H1 (cell line): ENCODE measurements at regions not wholly inside any gene's neighbourhood (a gene's known extent, or its start where the extent isn't known, plus 50 kb on each side); places are given as distances from the start of the nearest gene placed in this dataset.

Experiments used
- CTCF ChIA-PET: fragments of 300-600 bp; sonication (Branson Sonifier 250); formaldehyde crosslinking; loops from one replicate; lab custom pipeline; 2021; ENCODE audit not compliant: partially characterized antibody; lab: Charles Lee
- POLR2A ChIA-PET: fragments of 300-600 bp; sonication (Branson Sonifier 250); formaldehyde crosslinking; loops from one replicate; lab custom pipeline; 2021; ENCODE audit warnings: inconsistent platforms; ENCODE audit not compliant: partially characterized antibody; lab: Charles Lee
- DNase-seq, 2 experiments: peaks; one replicate each; pipeline versions ENCODE4 v3.0.0 to v3.0.0-alpha.2; 2010 to 2022; ENCODE audit warnings: low spot score in 2 of 2, low read depth in 1 of 2, mixed read lengths in 1 of 2
- FAIRE-seq: peaks from 2 replicates; lab custom pipeline; 2011; peaks lifted over from hg19 to GRCh38; lab: Jason Lieb, UNC
- H2AFZ ChIP-seq: 2 replicates; pipeline ENCODE4 v1.8.1; 2012; ENCODE audit warnings: low read length, inconsistent platforms
- H2AK5ac ChIP-seq: 2 replicates; pipeline ENCODE4 v1.6.1; 2013; ENCODE audit warnings: low read depth, low read length
- H2BK120ac ChIP-seq: replicated peaks from 2 replicates; pipeline ENCODE3; 2013; ENCODE audit warnings: low read depth, low read length, inconsistent platforms
- H2BK12ac ChIP-seq: 2 replicates; pipeline ENCODE4 v1.6.1; 2013; ENCODE audit warnings: low read depth, low read length
- H2BK15ac ChIP-seq: 2 replicates; pipeline ENCODE4 v1.6.1; 2013; ENCODE audit warnings: low read length
- H2BK20ac ChIP-seq: 2 replicates; pipeline ENCODE4 v1.6.1; 2013; ENCODE audit warnings: low read length
- H2BK5ac ChIP-seq: 2 replicates; pipeline ENCODE4 v1.6.1; 2013; ENCODE audit warnings: low read depth, low read length
- H3K14ac ChIP-seq: 2 replicates; pipeline ENCODE4 v1.6.1; 2013; ENCODE audit warnings: inconsistent platforms; ENCODE audit not compliant: insufficient read length
- H3K18ac ChIP-seq: 2 replicates; pipeline ENCODE4 v1.6.1; 2013; ENCODE audit warnings: low read length; ENCODE audit errors: extremely low read depth
- H3K23ac ChIP-seq: 2 replicates; pipeline ENCODE4 v1.6.1; 2013; ENCODE audit warnings: inconsistent platforms; ENCODE audit not compliant: insufficient read length
- H3K23me2 ChIP-seq: 2 replicates; pipeline ENCODE4 v1.6.1; 2013; ENCODE audit warnings: low read depth, low read length
- H3K27ac ChIP-seq: 2 replicates; pipeline ENCODE4 v1.6.1; 2011; ENCODE audit warnings: low read depth, low read length, inconsistent platforms
- H3K27me3 ChIP-seq, 4 experiments: replicated peaks in 1 of 4; 1 replicate in 1 of 4; 2 replicates in 3 of 4; pipeline versions ENCODE4 v1.6.1 to v1.8.1; 2011 to 2013; ENCODE audit warnings: low read length in 3 of 4, mild to moderate bottlenecking in 3 of 4, inconsistent platforms in 2 of 4, mixed read lengths in 2 of 4, moderate library complexity in 1 of 4; ENCODE audit not compliant: control insufficient read depth in 3 of 4, insufficient read depth in 3 of 4; ENCODE audit errors: extremely low read depth in 1 of 4
- H3K36me3 ChIP-seq, 4 experiments: 2 replicates each; pipeline versions ENCODE4 v1.6.1 to v1.8.1; 2011 to 2013; ENCODE audit warnings: mild to moderate bottlenecking in 4 of 4, low read length in 3 of 4, moderate library complexity in 2 of 4, control low read depth in 1 of 4, inconsistent platforms in 1 of 4; ENCODE audit not compliant: insufficient read depth in 4 of 4, control insufficient read depth in 2 of 4
- H3K4ac ChIP-seq: replicated peaks from 2 replicates; pipeline ENCODE3; 2013; ENCODE audit warnings: low read length, low read depth, mixed read lengths, inconsistent platforms; ENCODE audit not compliant: insufficient read length
- H3K4me1 ChIP-seq, 4 experiments: replicated peaks in 1 of 4; 1 replicate in 1 of 4; 2 replicates in 3 of 4; pipeline versions ENCODE4 v1.6.1 to v1.8.1; 2011 to 2013; ENCODE audit warnings: low read length in 3 of 4, inconsistent platforms in 2 of 4, mixed read lengths in 1 of 4; ENCODE audit not compliant: insufficient read depth in 4 of 4, control insufficient read depth in 3 of 4
- H3K4me2 ChIP-seq, 2 experiments: 2 replicates each; pipeline versions ENCODE4 v1.6.1 to v1.8.1; 2011 to 2013; ENCODE audit warnings: low read depth in 2 of 2, low read length in 2 of 2, control low read depth in 1 of 2, inconsistent platforms in 1 of 2, mild to moderate bottlenecking in 1 of 2; ENCODE audit not compliant: insufficient read depth in 1 of 2
- H3K4me3 ChIP-seq, 4 experiments: fragments of 200-600, 300-600 bp in 1 of 4; sonication (generic), shearing (Covaris generic), sonication (Bioruptor Twin) in 1 of 4; 2 replicates each; pipeline versions ENCODE4 v1.5.1 to v1.8.1; 2011 to 2016; ENCODE audit warnings: low read length in 4 of 4, low read depth in 3 of 4, control low read depth in 2 of 4, inconsistent platforms in 2 of 4, mild to moderate bottlenecking in 2 of 4, mixed read lengths in 1 of 4, moderate library complexity in 1 of 4; ENCODE audit not compliant: insufficient read depth in 2 of 4; ENCODE audit errors: extremely low read depth in 1 of 4
- H3K56ac ChIP-seq: replicated peaks from 2 replicates; pipeline ENCODE3; 2013; ENCODE audit warnings: low read depth, mild to moderate bottlenecking, mixed read lengths, low read length, inconsistent platforms; ENCODE audit not compliant: insufficient read length
- H3K79me1 ChIP-seq: 2 replicates; pipeline ENCODE4 v1.6.1; 2013; ENCODE audit warnings: low read depth, low read length, control low read depth
- H3K79me2 ChIP-seq, 2 experiments: 2 replicates each; pipeline versions ENCODE4 v1.6.1 to v1.8.1; 2012 to 2013; ENCODE audit warnings: low read length in 2 of 2, mild to moderate bottlenecking in 2 of 2, inconsistent platforms in 1 of 2; ENCODE audit not compliant: insufficient read depth in 2 of 2, control insufficient read depth in 1 of 2
- H3K9ac ChIP-seq, 4 experiments: replicated peaks in 1 of 4; 1 replicate in 1 of 4; 2 replicates in 3 of 4; pipeline versions ENCODE4 v1.6.1 to v1.8.1; 2011 to 2013; ENCODE audit warnings: low read depth in 3 of 4, low read length in 3 of 4, control low read depth in 2 of 4, mild to moderate bottlenecking in 2 of 4, moderate library complexity in 2 of 4, inconsistent platforms in 1 of 4; ENCODE audit errors: extremely low read depth in 1 of 4
- H3K9me3 ChIP-seq, 2 experiments: 2 replicates each; pipeline versions ENCODE4 v1.6.1 to v1.8.1; 2012 to 2013; ENCODE audit warnings: mild to moderate bottlenecking in 2 of 2, moderate library complexity in 2 of 2, control low read depth in 1 of 2, inconsistent platforms in 1 of 2, low read depth in 1 of 2, low read length in 1 of 2, mixed read lengths in 1 of 2; ENCODE audit not compliant: insufficient read depth in 2 of 2
- H4K20me1 ChIP-seq, 2 experiments: replicated peaks in 1 of 2; 2 replicates each; pipeline versions ENCODE3 to v1.8.1; 2011 to 2013; ENCODE audit warnings: inconsistent platforms in 2 of 2, low read length in 2 of 2, mild to moderate bottlenecking in 1 of 2; ENCODE audit not compliant: insufficient read depth in 2 of 2, control insufficient read depth in 1 of 2
- H4K5ac ChIP-seq: 2 replicates; pipeline ENCODE4 v1.6.1; 2013; ENCODE audit warnings: low read length, low read depth, mixed read lengths, inconsistent platforms; ENCODE audit not compliant: insufficient read length
- H4K8ac ChIP-seq: 2 replicates; pipeline ENCODE4 v1.8.0; 2013; ENCODE audit warnings: mild to moderate bottlenecking, moderate library complexity, low read length, inconsistent platforms; ENCODE audit not compliant: insufficient read depth; ENCODE audit errors: extremely low read depth
- H4K91ac ChIP-seq: replicated peaks from 2 replicates; pipeline ENCODE3; 2013; ENCODE audit warnings: low read length, mixed read lengths, inconsistent platforms; ENCODE audit not compliant: insufficient read length
- BRCA1 ChIP-seq: IDR thresholded peaks from 2 replicates; pipeline ENCODE4 v1.6.1; 2012; ENCODE audit warnings: low read depth, low read length, improper control_type of control experiment
- CBX8 ChIP-seq: fragments of 300-800, 300-1000 bp; sonication (generic); IDR thresholded peaks from 2 replicates; pipeline ENCODE4 v1.7.1; 2016; ENCODE audit warnings: low read depth, low read length, borderline replicate concordance
- CREB1 ChIP-seq: IDR thresholded peaks from 2 replicates; pipeline ENCODE4 v1.6.1; 2012; ENCODE audit warnings: inconsistent platforms
- CTCF ChIP-seq, 3 experiments: IDR thresholded peaks; 1 replicate in 2 of 3; 2 replicates in 1 of 3; pipeline versions ENCODE4 v1.5.1 to v1.6.1; 2011; ENCODE audit warnings: low read length in 3 of 3, mild to moderate bottlenecking in 3 of 3, inconsistent platforms in 2 of 3, low read depth in 1 of 3, moderate library complexity in 1 of 3; ENCODE audit not compliant: insufficient read depth in 1 of 3; ENCODE audit errors: control extremely low read depth in 1 of 3
- HDAC2 ChIP-seq, 2 experiments: fragments of 300-600 bp in 1 of 2; sonication (generic) in 1 of 2; IDR thresholded peaks; 2 replicates each; pipeline ENCODE4 v1.6.1; 2011 to 2012; ENCODE audit warnings: low read depth in 2 of 2, low read length in 2 of 2, mild to moderate bottlenecking in 2 of 2, moderate library complexity in 2 of 2, borderline replicate concordance in 1 of 2, inconsistent platforms in 1 of 2
- JUN ChIP-seq: IDR thresholded peaks from 2 replicates; pipeline ENCODE4 v1.6.1; 2011; ENCODE audit warnings: low read depth, mild to moderate bottlenecking, improper control_type of control experiment, low read length
- JUND ChIP-seq: IDR thresholded peaks from 2 replicates; pipeline ENCODE4 v1.6.1; 2011; ENCODE audit warnings: mild to moderate bottlenecking, improper control_type of control experiment, low read length
- KDM1A ChIP-seq: fragments of 200-600, 300-600 bp; sonication (generic); IDR thresholded peaks from 2 replicates; pipeline ENCODE4 v1.7.1; 2016; ENCODE audit warnings: mild to moderate bottlenecking, low read length, borderline replicate concordance
- KDM4A ChIP-seq: IDR thresholded peaks from one replicate; pipeline ENCODE4 v1.7.1; 2012; ENCODE audit warnings: low read depth, mild to moderate bottlenecking, moderate library complexity, low read length, inconsistent platforms; ENCODE audit not compliant: severe bottlenecking
- MAX ChIP-seq: IDR thresholded peaks from 2 replicates; pipeline ENCODE4 v1.6.1; 2012; ENCODE audit warnings: inconsistent platforms
- SAP30 ChIP-seq: fragments of 300-600 bp; sonication (generic); IDR thresholded peaks from 2 replicates; pipeline ENCODE4 v1.7.1; 2012; ENCODE audit warnings: low read length, moderate library complexity, mild to moderate bottlenecking, inconsistent platforms; ENCODE audit not compliant: insufficient read depth, insufficient replicate concordance
- SP4 ChIP-seq: IDR thresholded peaks from 2 replicates; pipeline ENCODE4 v1.6.1; 2012; ENCODE audit warnings: low read length, inconsistent platforms
- WGBS, 2 experiments: shearing (Covaris generic) in 1 of 2; methylation state at CpG; one replicate each; pipeline versions ENCODE4 v1.1.6 to v1.1.7; 2013 to 2015; ENCODE audit warnings: low lambda C conversion rate in 2 of 2, mixed read lengths in 2 of 2, inconsistent platforms in 1 of 2, low coverage in 1 of 2, missing lambda C conversion rate in 1 of 2; ENCODE audit not compliant: insufficient replicate concordance in 2 of 2, insufficient coverage in 1 of 2, insufficient read length in 1 of 2; ENCODE audit errors: extremely low coverage in 1 of 2, missing lambda C conversion rate in 1 of 2; 5-methylcytosine and 5-hydroxymethylcytosine counted together

DNA sequence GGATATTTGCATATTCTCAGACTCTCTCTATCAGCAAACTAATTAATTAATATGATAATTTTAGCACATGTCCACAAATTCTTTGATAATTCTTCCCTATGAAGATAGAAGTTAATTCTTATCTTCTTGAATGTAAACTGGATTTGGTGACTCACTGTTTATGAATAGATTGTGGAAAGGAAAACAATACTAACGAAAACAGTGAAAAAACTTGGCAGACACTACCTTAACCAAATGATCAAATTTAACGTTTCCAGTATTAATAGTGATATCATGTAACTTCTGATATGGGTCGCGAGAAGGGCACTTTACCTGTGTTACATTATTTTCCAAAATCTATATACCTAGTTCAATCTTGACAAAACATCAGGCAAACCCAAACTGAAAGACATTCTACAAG, 401.0 kb downstream of the SI start:
- no peaks in the 10 kb centered on the region for H3K9me3 ChIP-seq
- no peak overlapping the region for H3K14ac ChIP-seq
- no peak overlapping the region for H3K9ac ChIP-seq
- DNase-seq (no peak), FAIRE-seq (no peak)
- no peaks in the 10 kb centered on the region for H3K4me1 ChIP-seq
- H3K18ac ChIP-seq = no peak overlapping the region
- H2BK12ac ChIP-seq = no peak overlapping the region
- no peaks in the 10 kb centered on the region for H3K27me3 ChIP-seq
- H3K27ac ChIP-seq = no peak overlapping the region
- H2AFZ ChIP-seq = no peak overlapping the region
- no peaks in the 10 kb centered on the region for H3K23me2 ChIP-seq
- 95% methylated on average over 4 of the region's 4 CpGs; no CpG with 5 or more reads in 1 of the 2 experiments for WGBS, 2 experiments
- no peak overlapping the region for H2BK120ac ChIP-seq
- no peaks in the 10 kb centered on the region for H3K36me3 ChIP-seq
- no peaks in the 10 kb centered on the region for H3K79me2 ChIP-seq
- H2AK5ac ChIP-seq = no peak overlapping the region
- no peak overlapping the region for H3K4me3 ChIP-seq
- no peak overlapping the region for H2BK15ac ChIP-seq
- H3K23ac ChIP-seq = no peak overlapping the region
- no peak overlapping the region for H3K56ac ChIP-seq
- H4K5ac ChIP-seq = no peak overlapping the region
- no peak overlapping the region for H3K4ac ChIP-seq
- ChIA-PET POLR2A (no interaction called here), CTCF (no interaction called here)
- no peak overlapping the region for H4K91ac ChIP-seq
- H2BK20ac ChIP-seq = no peak overlapping the region
- H4K8ac ChIP-seq = no peak overlapping the region
- H4K20me1 ChIP-seq = no peaks in the 10 kb centered on the region
- H3K79me1 ChIP-seq = no peaks in the 10 kb centered on the region
- no peak overlapping the region for H2BK5ac ChIP-seq
- no peak overlapping the region for H3K4me2 ChIP-seq
- TF ChIP-seq KDM1A (no peak), BRCA1 (no peak), KDM4A (no peak), JUND (no peak), CBX8 (no peak), SP4 (no peak), CREB1 (no peak), CTCF (IDR thresholded peaks at IDR 0.05; ENCODE audit: control extremely low read depth in 1 of 3, insufficient read depth in 1 of 3, low read depth in 1 of 3, low read length in 3 of 3) (no peak), JUN (no peak), HDAC2 (IDR thresholded peaks at IDR 0.05; ENCODE audit: borderline replicate concordance in 1 of 2, low read depth in 2 of 2, low read length in 2 of 2) (no peak), MAX (no peak), SAP30 (no peak)
